ENCODE measurements at regions not wholly inside any gene's neighbourhood (a gene's known extent, or its start where the extent isn't known, plus 50 kb on each side); places are given as distances from the start of the nearest gene placed in this dataset.

DNA sequence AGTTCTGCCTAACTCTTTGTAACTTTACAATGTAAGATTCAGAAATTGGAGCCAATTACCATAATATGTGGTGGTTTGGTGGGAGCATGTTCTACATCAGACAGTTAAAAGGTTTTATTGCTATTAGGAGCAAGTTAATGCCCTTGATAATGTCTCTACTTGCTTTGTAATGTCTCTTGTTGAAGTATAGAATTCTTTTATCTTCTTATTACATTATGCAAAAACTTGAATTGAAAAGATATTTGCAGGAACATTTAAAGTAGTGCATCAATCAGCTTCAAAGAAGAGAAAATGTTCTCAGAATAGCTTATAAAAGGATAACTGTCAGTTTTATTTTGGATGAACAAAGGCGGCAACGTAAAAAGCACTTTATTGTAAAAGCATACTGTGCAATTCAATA, 77.8 kb downstream of the RWDD3 start:
- ChIA-PET POLR2A (no interaction called here), CTCF (ENCODE audit: low intra/inter-chr PET ratio, low total read pairs) (no interaction called here)
- Histone ChIP-seq H2AFZ (ENCODE audit: low read length) (no peak overlapping the region), H3K9me3 (ENCODE audit: low read length) (no peaks in the 10 kb centered on the region), H4K20me1 (ENCODE audit: insufficient read depth, low read length) (no peaks in the 10 kb centered on the region), H3K4me1 (ENCODE audit: insufficient read depth, low read length) (no peaks in the 10 kb centered on the region), H3K4me3 (replicated peaks in 1 of 3; ENCODE audit: insufficient read depth in 1 of 3, low read depth in 2 of 3, low read length in 3 of 3) (no peak overlapping the region), H3K27me3 (ENCODE audit: control insufficient read depth in 1 of 2, insufficient read depth in 2 of 2, low read length in 2 of 2) (no peaks in the 10 kb centered on the region), H3K79me2 (ENCODE audit: insufficient read depth, low read length) (no peaks in the 10 kb centered on the region), H3K4me2 (ENCODE audit: low read depth, low read length) (no peak overlapping the region), H3K9ac (ENCODE audit: insufficient read depth, low read depth, low read length) (no peak overlapping the region), H3K36me3 (replicated peaks in 1 of 2; ENCODE audit: control insufficient read depth in 1 of 2, insufficient read depth in 2 of 2, low read length in 2 of 2) (no peaks in the 10 kb centered on the region), H3K27ac (ENCODE audit: extremely low read length, insufficient read depth, low read length) (no peak overlapping the region)
- intact Hi-C loops (cut with micrococcal nuclease; ENCODE audit: unreplicated experiment), result no loop called here
- no peak for DNase-seq (ENCODE audit: low spot score)
- TF ChIP-seq HBP1 (CRISPR knock-in tag; IDR thresholded peaks at IDR 0.05; ENCODE audit: low read depth), result no peak
- TF ChIP-seq REPIN1 (CRISPR knock-in tag; IDR thresholded peaks at IDR 0.05; ENCODE audit: borderline replicate concordance, low read depth), result no peak
- no peak for TF ChIP-seq SIN3B (IDR thresholded peaks at IDR 0.05; ENCODE audit: low read length)
- no peak for TF ChIP-seq ZNF484 (CRISPR knock-in tag; IDR thresholded peaks at IDR 0.05; ENCODE audit: borderline replicate concordance, low read depth)
- TF ChIP-seq, protein P1, sequence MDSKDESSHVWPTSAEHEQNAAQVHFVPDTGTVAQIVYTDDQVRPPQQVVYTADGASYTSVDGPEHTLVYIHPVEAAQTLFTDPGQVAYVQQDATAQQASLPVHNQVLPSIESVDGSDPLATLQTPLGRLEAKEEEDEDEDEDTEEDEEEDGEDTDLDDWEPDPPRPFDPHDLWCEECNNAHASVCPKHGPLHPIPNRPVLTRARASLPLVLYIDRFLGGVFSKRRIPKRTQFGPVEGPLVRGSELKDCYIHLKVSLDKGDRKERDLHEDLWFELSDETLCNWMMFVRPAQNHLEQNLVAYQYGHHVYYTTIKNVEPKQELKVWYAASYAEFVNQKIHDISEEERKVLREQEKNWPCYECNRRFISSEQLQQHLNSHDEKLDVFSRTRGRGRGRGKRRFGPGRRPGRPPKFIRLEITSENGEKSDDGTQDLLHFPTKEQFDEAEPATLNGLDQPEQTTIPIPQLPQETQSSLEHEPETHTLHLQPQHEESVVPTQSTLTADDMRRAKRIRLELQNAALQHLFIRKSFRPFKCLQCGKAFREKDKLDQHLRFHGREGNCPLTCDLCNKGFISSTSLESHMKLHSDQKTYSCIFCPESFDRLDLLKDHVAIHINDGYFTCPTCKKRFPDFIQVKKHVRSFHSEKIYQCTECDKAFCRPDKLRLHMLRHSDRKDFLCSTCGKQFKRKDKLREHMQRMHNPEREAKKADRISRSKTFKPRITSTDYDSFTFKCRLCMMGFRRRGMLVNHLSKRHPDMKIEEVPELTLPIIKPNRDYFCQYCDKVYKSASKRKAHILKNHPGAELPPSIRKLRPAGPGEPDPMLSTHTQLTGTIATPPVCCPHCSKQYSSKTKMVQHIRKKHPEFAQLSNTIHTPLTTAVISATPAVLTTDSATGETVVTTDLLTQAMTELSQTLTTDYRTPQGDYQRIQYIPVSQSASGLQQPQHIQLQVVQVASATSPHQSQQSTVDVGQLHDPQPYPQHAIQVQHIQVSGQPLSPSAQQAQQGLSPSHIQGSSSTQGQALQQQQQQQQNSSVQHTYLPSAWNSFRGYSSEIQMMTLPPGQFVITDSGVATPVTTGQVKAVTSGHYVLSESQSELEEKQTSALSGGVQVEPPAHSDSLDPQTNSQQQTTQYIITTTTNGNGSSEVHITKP (CRISPR knock-in tag; IDR thresholded peaks at IDR 0.05; ENCODE audit: low read depth), result no peak
- TF ChIP-seq RFX3 (CRISPR knock-in tag; IDR thresholded peaks at IDR 0.05), result no peak
- TF ChIP-seq ZNF563 (CRISPR knock-in tag; IDR thresholded peaks at IDR 0.05), result no peak
- no peak for TF ChIP-seq ZMYM4 (CRISPR knock-in tag; IDR thresholded peaks at IDR 0.05)
- TF ChIP-seq, protein P2, sequence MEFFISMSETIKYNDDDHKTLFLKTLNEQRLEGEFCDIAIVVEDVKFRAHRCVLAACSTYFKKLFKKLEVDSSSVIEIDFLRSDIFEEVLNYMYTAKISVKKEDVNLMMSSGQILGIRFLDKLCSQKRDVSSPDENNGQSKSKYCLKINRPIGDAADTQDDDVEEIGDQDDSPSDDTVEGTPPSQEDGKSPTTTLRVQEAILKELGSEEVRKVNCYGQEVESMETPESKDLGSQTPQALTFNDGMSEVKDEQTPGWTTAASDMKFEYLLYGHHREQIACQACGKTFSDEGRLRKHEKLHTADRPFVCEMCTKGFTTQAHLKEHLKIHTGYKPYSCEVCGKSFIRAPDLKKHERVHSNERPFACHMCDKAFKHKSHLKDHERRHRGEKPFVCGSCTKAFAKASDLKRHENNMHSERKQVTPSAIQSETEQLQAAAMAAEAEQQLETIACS (CRISPR knock-in tag; IDR thresholded peaks at IDR 0.05), result no peak
- no peak for TF ChIP-seq ZNF276 (CRISPR knock-in tag; IDR thresholded peaks at IDR 0.05; ENCODE audit: low read depth)
- no peak for TF ChIP-seq HES4 (CRISPR knock-in tag; IDR thresholded peaks at IDR 0.05; ENCODE audit: borderline replicate concordance)
- TF ChIP-seq SMAD3 (CRISPR knock-in tag; IDR thresholded peaks at IDR 0.05), result no peak
- no peak for TF ChIP-seq ZNF33B (CRISPR knock-in tag; IDR thresholded peaks at IDR 0.05)
- TF ChIP-seq IRX3 (CRISPR knock-in tag; IDR thresholded peaks at IDR 0.05; ENCODE audit: borderline replicate concordance, low read depth), result no peak
- no peak for TF ChIP-seq SATB2 (CRISPR knock-in tag; IDR thresholded peaks at IDR 0.05)
- TF ChIP-seq ZFX (CRISPR knock-in tag; IDR thresholded peaks at IDR 0.05; ENCODE audit: low read depth), result no peak
- no peak for FAIRE-seq
- no TSS peak for BruUV-seq (replicated peaks)
- in situ Hi-C loops (cut with HindIII; ENCODE audit: extremely low pct_ligation_motif_present, low pct_unique_long_range_greater_than_20kb), result no loop called here
- WGBS (ENCODE audit: low lambda C conversion rate), result 51% methylated on average over 2 of the region's 2 CpGs
- ATAC-seq, result no peak
